ENCODE measurements at regions not wholly inside any gene's neighbourhood (a gene's known extent, or its start where the extent isn't known, plus 50 kb on each side); places are given as distances from the start of the nearest gene placed in this dataset.

GRCh38 chr2:8422450-8422800, 259.4 kb upstream of the ID2 start:
- H3K9me3 ChIP-seq (ENCODE audit: low read length) = no peaks in the 10 kb centered on the region
- TF ChIP-seq EZH2 (IDR thresholded peaks at IDR 0.05; ENCODE audit: borderline replicate concordance, insufficient read depth, low read length, poor library complexity, severe bottlenecking) (no peak), EP300 (conservative IDR thresholded peaks at IDR 0.05; ENCODE audit: poor library complexity, severe bottlenecking) (no peak), RAD21 (conservative IDR thresholded peaks at IDR 0.05) (no peak), REST (IDR thresholded peaks at IDR 0.05; ENCODE audit: borderline replicate concordance) (no peak), POLR2AphosphoS5 (IDR thresholded peaks at IDR 0.05) (no peak), CTCF (IDR thresholded peaks at IDR 0.05; ENCODE audit: poor library complexity, severe bottlenecking) (no peak), SMC3 (conservative IDR thresholded peaks at IDR 0.05; ENCODE audit: poor library complexity) (no peak), MXI1 (conservative IDR thresholded peaks at IDR 0.05; ENCODE audit: poor library complexity, severe bottlenecking) (no peak)
- no peaks in the 10 kb centered on the region for H3K36me3 ChIP-seq (ENCODE audit: insufficient read depth, low read length)

GRCh38 chr2:8424997-8425900, 256.6 kb upstream of the ID2 start:
- Histone ChIP-seq H3K27me3 (ENCODE audit: insufficient read depth, low read depth, low read length) (no peaks in the 10 kb centered on the region), H3K79me2 (replicated peaks; ENCODE audit: insufficient read depth, low read length) (no peaks in the 10 kb centered on the region), H3K27ac (ENCODE audit: low read length) (no peak overlapping the region), H3K4me3 (ENCODE audit: low read length) (no peak overlapping the region), H3K9me3 (ENCODE audit: low read length) (no peaks in the 10 kb centered on the region), H2AFZ (ENCODE audit: low read depth, low read length) (no peak overlapping the region), H3K4me2 (ENCODE audit: low read length) (no peak overlapping the region), H3F3A (ENCODE audit: insufficient read depth, low read length, poor library complexity, severe bottlenecking) (no peaks in the 10 kb centered on the region), H3K9me2 (ENCODE audit: insufficient read depth, low read length) (no peaks in the 10 kb centered on the region), H4K20me1 (ENCODE audit: insufficient read depth) (no peaks in the 10 kb centered on the region), H3K36me3 (ENCODE audit: insufficient read depth, low read length) (no peaks in the 10 kb centered on the region), H3K9ac (ENCODE audit: low read length) (no peak overlapping the region)
- TF ChIP-seq POLR2AphosphoS5 (IDR thresholded peaks at IDR 0.05) (no peak), MXI1 (conservative IDR thresholded peaks at IDR 0.05; ENCODE audit: poor library complexity, severe bottlenecking) (no peak), RAD21 (conservative IDR thresholded peaks at IDR 0.05) (no peak), EZH2 (IDR thresholded peaks at IDR 0.05; ENCODE audit: borderline replicate concordance, insufficient read depth, low read length, poor library complexity, severe bottlenecking) (no peak), REST (IDR thresholded peaks at IDR 0.05; ENCODE audit: borderline replicate concordance) (no peak), SMC3 (conservative IDR thresholded peaks at IDR 0.05; ENCODE audit: poor library complexity) (no peak), CTCF (IDR thresholded peaks at IDR 0.05; ENCODE audit: poor library complexity, severe bottlenecking) (no peak), TAF1 (IDR thresholded peaks at IDR 0.05; ENCODE audit: low read depth) (no peak), EP300 (conservative IDR thresholded peaks at IDR 0.05; ENCODE audit: poor library complexity, severe bottlenecking) (no peak)

More at GRCh38 chr2:8422450-8422800, 259.4 kb upstream of the ID2 start:
- Histone ChIP-seq H2AFZ (ENCODE audit: low read depth, low read length) (no peak overlapping the region), H3K9ac (ENCODE audit: low read length) (no peak overlapping the region), H3K27me3 (ENCODE audit: insufficient read depth, low read depth, low read length) (no peaks in the 10 kb centered on the region), H3F3A (ENCODE audit: insufficient read depth, low read length, poor library complexity, severe bottlenecking) (no peaks in the 10 kb centered on the region), H3K27ac (ENCODE audit: low read length) (no peak overlapping the region), H3K4me2 (ENCODE audit: low read length) (no peak overlapping the region), H3K79me2 (replicated peaks; ENCODE audit: insufficient read depth, low read length) (no peaks in the 10 kb centered on the region), H4K20me1 (ENCODE audit: insufficient read depth) (no peaks in the 10 kb centered on the region), H3K9me2 (ENCODE audit: insufficient read depth, low read length) (no peaks in the 10 kb centered on the region), H3K4me3 (ENCODE audit: low read length) (no peak overlapping the region)

Measured in neural cell (in vitro differentiated cells).